GM19025 (cell line): ENCODE measurements at regions not wholly inside any gene's neighbourhood (a gene's known extent, or its start where the extent isn't known, plus 50 kb on each side); places are given as distances from the start of the nearest gene placed in this dataset.
"Not testable (repeated sequence)": the region's sequence is repeated elsewhere in the genome, so short reads cannot be mapped to it uniquely, and the experiment has no call there.

Experiments
- ATAC-seq: cut with Tn5 transposase; IDR thresholded peaks from one replicate; pipeline ENCODE4 v1.9.1; 2021; ENCODE audit warnings: mild to moderate bottlenecking, low read depth, moderate library complexity; ENCODE audit not compliant: unreplicated experiment

GRCh38 chr2:89246027-89246426, 554.6 kb downstream of the RPIA start:
- not testable (repeated sequence) for ATAC-seq

GRCh38 chr2:89246620-89247019, 555.1 kb downstream of the RPIA start:
- not testable (repeated sequence) for ATAC-seq

GRCh38 chr2:89255013-89255412, 563.5 kb downstream of the RPIA start:
- ATAC-seq: not testable (repeated sequence)

- ATAC-seq: not testable (repeated sequence)
Observed at GRCh38 chr2:89273443-89273842, 582.0 kb downstream of the RPIA start.

GRCh38 chr2:89280536-89280935, 589.1 kb downstream of the RPIA start:
- not testable (repeated sequence) for ATAC-seq

GRCh38 chr2:89286448-89287080, 595.1 kb downstream of the RPIA start:
- not testable (repeated sequence) for ATAC-seq

GRCh38 chr2:89287084-89287483, 595.6 kb downstream of the RPIA start:
- ATAC-seq: not testable (repeated sequence)

- not testable (repeated sequence) for ATAC-seq
Observed at GRCh38 chr2:89291717-89292298, 600.3 kb downstream of the RPIA start.

- ATAC-seq: not testable (repeated sequence)
Observed at GRCh38 chr2:89293399-89293798, 601.9 kb downstream of the RPIA start.

- ATAC-seq: not testable (repeated sequence)
Observed at GRCh38 chr2:89294335-89294734, 602.9 kb downstream of the RPIA start.

GRCh38 chr2:89296820-89297398, 605.4 kb downstream of the RPIA start:
- ATAC-seq: not testable (repeated sequence)

DNA sequence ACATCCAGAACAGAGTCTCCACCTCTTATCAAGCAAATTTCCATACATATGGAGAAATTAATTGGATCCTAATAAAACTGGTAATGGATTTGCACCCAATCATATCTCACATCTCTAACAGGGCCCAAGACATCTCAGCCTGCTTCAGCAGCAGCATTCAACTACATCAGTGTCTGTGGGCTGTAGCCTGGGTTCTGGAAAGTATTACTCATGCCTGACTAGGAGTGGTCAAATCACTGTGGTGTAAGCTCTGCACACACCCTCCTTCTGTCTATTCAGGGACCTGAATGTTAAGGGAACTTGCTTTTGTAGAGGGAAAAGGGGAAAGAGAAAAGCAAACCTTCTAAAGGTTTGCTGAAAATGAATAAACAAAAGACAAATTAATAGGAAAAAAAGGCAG, 607.7 kb downstream of the RPIA start:
- not testable (repeated sequence) for ATAC-seq

DNA sequence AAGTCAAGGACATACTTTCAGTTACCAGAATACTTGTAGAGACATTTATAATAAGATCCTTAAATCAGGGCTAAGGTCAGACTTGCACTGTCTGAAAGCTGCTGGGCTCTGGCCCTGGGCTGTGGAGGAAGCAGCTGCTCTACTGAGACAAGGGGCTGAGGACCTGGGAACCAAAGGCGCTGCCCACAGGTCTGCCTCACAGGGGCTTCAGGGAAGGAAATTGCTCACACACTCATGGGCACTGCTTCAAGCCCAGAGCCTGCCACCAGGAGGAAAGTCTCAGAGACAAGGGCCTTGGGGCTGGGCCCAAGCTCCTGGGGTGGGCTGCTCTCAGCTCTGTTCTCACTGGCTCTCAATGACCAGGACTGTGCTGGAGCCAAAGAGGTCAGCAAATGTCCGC, 614.1 kb downstream of the RPIA start:
- ATAC-seq: not testable (repeated sequence)

GRCh38 chr2:89306869-89307637, 615.6 kb downstream of the RPIA start:
- ATAC-seq: not testable (repeated sequence)

GRCh38 chr2:89318990-89319389, 627.5 kb downstream of the RPIA start:
- ATAC-seq: not testable (repeated sequence)

DNA sequence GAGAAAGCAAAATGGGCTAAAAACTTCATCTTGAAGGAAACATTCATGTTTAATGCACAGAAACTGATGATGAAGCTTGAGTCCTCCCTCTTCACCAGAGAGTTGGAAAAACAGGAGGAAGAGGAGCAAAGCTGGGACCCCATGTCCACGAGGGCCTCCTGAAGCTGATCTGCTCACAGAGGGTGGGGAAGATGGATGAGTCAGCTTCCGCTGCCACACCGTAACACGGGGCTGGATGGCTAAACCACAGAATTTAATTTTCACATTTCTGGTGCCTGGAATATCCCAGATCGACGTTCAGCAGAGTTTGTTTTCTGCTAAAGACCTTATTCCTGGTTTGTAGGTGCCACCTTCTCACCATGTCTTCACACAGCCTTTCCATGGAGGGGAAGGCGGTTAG, 634.4 kb downstream of the RPIA start:
- ATAC-seq: not testable (repeated sequence)

DNA sequence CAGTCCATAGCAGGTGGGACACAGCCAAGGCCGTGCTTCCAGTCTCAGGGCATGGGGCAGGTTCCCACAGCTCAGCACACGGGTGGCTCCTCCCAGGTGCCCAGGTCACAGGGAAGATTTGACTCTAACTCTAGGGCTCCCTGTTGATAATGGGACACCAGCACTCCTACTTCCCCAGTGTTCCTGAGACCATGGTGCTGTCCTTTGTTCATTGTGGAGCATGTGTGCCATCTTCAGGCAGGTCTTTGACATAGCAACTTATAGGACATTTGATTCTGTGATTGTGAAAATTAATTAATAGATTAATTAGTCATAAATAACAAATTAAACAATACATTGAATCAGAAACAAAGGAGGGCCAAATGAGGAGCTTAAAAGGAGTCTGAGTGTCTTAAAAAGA, 635.0 kb downstream of the RPIA start:
- not testable (repeated sequence) for ATAC-seq

DNA sequence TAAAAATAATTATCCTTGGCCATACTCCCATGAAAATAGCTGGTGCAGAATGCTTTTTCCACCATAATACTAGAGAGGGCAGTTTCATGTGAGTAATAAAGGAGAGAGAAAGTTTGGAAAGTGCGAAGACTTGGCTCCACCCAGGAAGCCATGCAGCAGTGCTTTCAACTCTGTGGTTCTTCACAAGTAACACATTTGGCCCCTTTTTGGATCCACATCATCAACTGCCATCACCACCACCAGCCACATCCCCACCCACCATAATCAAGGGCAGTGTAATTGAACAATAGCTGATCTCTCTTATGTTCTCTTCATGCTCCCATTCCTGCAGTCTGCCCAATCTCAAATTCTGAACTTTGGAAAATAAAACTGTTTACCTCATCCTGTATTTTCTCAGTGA, 637.3 kb downstream of the RPIA start:
- ATAC-seq: not testable (repeated sequence)
